Activated T-helper 1 cell treated with anti-CD3 and anti-CD28 coated beads, Interleukin-12 subunit alpha, Interleukin-12 subunit beta, Interleukin-2, Interleukin-4 antibody, amounts not matched to agents 30 ng/mL and 10 ng/mL and 1 ng/mL, durations not matched to agents 14 hours and 24 hours and 36 hours (primary cell): ENCODE measurements at regions not wholly inside any gene's neighbourhood (a gene's known extent, or its start where the extent isn't known, plus 50 kb on each side); places are given as distances from the start of the nearest gene placed in this dataset.
"Not testable (repeated sequence)": the region's sequence is repeated elsewhere in the genome, so short reads cannot be mapped to it uniquely, and the experiment has no call there.

ENCODE experiments used
- DNase-seq: peaks from one replicate; pipeline ENCODE4 v3.0.0; 2021; ENCODE audit warnings: low spot score
- H3K27ac Mint-ChIP-seq: one replicate; pipeline ENCODE4 v1.8.0; 2021; ENCODE audit warnings: mild to moderate bottlenecking, mixed read lengths
- H3K27me3 Mint-ChIP-seq: one replicate; pipeline ENCODE4 v1.8.0; 2022; ENCODE audit warnings: mild to moderate bottlenecking, moderate library complexity, mixed read lengths; ENCODE audit not compliant: insufficient read depth
- H3K36me3 Mint-ChIP-seq: one replicate; pipeline ENCODE4 v1.8.0; 2021; ENCODE audit warnings: low read depth, mixed read lengths
- H3K4me1 Mint-ChIP-seq: one replicate; pipeline ENCODE4 v1.8.0; 2021; ENCODE audit warnings: low read depth, mixed read lengths
- H3K4me3 Mint-ChIP-seq: one replicate; pipeline ENCODE4 v1.8.0; 2021; ENCODE audit warnings: mild to moderate bottlenecking, moderate library complexity, mixed read lengths
- H3K9me3 Mint-ChIP-seq: one replicate; pipeline ENCODE4 v1.8.0; 2021; ENCODE audit warnings: mixed read lengths
- intact Hi-C: fragments of 100-400 bp; cut with micrococcal nuclease; formaldehyde crosslinking; loops from one replicate; pipeline ENCODE4 v1.15.1; 2024

DNA sequence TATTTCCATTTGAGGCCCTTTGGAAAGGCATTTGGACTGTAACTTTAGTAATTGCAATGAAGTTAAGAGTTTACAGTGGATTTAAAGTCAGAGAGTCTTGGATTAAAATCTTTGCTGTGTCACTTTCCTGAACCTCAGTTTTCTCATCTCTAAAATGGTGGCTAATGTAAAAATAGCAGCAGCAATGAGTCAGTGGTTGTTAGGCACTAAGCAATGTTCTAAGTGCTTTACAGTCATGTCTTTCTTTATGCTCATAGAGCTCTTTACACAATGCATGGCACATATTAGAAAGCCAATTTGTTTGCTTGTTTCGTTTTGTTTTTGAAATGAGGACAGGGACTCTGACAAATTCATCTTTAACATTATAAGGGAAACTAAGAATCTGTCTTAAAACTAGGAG lies 222.7 kb upstream of the DNAJC19 start:
- H3K27me3 Mint-ChIP-seq, result no peaks in the 10 kb centered on the region
- no peak for DNase-seq
- H3K36me3 Mint-ChIP-seq, result no peaks in the 10 kb centered on the region
- intact Hi-C loops, result loop anchor here (10.0 kb wide), 1 partner anchor 493 kb away; no protein-coding TSS in a partner anchor
- H3K4me1 Mint-ChIP-seq, result no peaks in the 10 kb centered on the region
- H3K9me3 Mint-ChIP-seq, result no peaks in the 10 kb centered on the region
- H3K27ac Mint-ChIP-seq, result no peak overlapping the region
- no peak overlapping the region for H3K4me3 Mint-ChIP-seq

DNA sequence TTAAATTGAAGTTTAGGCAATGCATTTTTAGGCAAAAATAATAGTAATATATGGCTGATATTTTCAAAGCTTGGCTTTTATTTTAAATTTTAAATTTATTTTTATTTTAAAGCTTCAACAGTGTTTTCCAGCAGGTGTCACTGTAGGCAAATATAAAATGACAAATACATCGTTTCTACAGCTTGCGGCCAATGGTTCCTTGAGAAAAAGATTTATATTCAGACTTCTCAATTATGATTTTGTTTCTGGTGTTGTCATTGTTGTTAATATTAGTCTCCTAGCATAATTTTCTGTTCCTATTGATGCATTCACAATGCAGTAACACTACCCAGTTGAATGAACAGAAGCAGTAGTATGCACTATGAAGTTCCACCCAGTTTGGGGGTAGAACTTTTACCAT lies 220.7 kb upstream of the DNAJC19 start:
- Mint-ChIP-seq H3K27ac (no peak overlapping the region), H3K27me3 (no peaks in the 10 kb centered on the region), H3K36me3 (no peaks in the 10 kb centered on the region), H3K4me3 (no peak overlapping the region), H3K9me3 (no peaks in the 10 kb centered on the region), H3K4me1 (no peaks in the 10 kb centered on the region)
- intact Hi-C loops, result loop anchor here (2.0 to 10.0 kb wide), 3 partner anchors 69 to 1473 kb away; no protein-coding TSS in a partner anchor
- DNase-seq, result no peak

DNA sequence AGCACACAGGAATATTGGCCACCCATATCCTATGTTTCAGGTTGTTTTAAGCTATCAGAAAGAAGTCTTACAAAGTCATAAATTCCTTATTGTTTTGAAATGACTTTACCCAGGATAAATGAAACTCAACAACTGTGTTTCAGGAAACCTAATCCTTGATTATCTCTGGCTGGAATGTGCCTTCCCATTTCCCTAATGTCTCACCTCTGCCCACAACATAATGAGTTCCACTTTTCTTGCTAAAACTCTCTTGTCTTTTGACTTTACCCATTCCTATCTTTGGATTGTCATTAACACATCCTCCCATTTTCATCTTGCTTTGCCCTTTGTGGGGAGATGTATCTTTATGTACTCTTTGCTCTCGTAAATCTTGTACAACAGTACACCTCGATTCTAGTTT lies 200.0 kb upstream of the DNAJC19 start:
- Mint-ChIP-seq H3K9me3 (no peaks in the 10 kb centered on the region), H3K27me3 (no peaks in the 10 kb centered on the region), H3K4me3 (no peak overlapping the region), H3K27ac (no peak overlapping the region), H3K4me1 (no peaks in the 10 kb centered on the region), H3K36me3 (no peaks in the 10 kb centered on the region)
- intact Hi-C loops, result no loop called here
- no peak for DNase-seq

DNA sequence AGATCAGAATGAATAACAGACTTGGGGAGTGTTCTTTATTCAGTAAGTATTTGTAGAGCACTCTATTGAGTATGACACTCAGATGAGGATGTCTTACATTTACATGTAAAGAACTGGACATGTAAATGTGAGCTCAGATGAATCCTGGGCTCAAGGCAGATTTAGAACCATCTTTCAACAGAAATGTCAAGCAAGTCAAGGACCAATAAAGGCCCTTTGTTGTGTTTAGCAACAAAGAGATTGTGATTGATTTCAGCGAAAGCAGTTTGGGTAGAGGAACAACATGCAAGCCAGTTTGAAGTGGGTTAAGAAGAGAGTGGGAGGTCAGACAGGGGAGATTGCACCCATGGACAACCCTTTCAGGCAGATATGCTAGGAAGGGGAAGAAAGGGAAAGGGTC lies 194.2 kb upstream of the DNAJC19 start:
- Mint-ChIP-seq H3K27me3 (no peaks in the 10 kb centered on the region), H3K4me1 (no peaks in the 10 kb centered on the region), H3K36me3 (no peaks in the 10 kb centered on the region), H3K4me3 (no peak overlapping the region), H3K27ac (no peak overlapping the region), H3K9me3 (no peaks in the 10 kb centered on the region)
- intact Hi-C loops, result no loop called here
- DNase-seq, result no peak

DNA sequence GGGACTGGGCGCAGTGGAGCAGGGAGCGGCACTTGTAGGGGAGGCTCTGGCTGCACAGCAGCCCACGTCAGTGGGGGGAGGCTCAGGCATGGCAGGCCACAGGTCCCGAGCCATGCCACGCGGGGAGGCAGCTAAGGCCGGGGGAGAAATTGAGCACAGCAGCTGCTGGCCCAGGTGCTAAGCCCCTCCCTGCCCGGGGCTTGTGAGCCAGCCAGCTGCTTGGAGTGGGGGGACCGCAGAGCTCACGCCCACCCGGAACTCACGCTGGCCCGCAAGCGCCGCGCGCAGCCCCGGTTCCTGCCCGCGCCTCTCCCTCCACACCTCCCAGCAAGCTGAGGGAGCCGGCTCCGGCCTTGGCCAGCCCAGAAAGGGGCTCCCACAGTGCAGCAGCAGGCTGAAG lies 193.5 kb upstream of the DNAJC19 start:
- H3K27me3 Mint-ChIP-seq, H3K4me3 Mint-ChIP-seq, H3K36me3 Mint-ChIP-seq, intact Hi-C loops, DNase-seq, H3K27ac Mint-ChIP-seq, H3K4me1 Mint-ChIP-seq, H3K9me3 Mint-ChIP-seq: not testable (repeated sequence)

DNA sequence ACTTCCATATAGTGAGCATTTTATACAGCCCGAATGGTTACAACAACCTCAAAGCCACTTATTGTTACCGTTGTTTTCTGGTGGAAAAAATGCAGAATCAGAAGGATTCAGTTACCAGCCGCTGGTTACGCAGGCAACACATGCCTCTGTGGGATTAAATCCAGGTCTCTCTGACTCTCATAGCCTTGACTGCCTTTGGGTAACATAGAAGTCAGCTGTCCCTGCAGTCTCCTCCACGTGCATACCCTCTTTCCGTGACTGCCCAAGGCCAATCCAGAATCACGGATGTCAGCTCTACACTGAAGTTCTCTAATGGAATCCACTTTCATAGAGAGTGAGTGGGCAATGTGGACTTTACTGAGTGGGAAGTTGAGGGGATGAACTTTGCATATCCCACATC lies 189.5 kb upstream of the DNAJC19 start:
- Mint-ChIP-seq H3K4me1 (no peaks in the 10 kb centered on the region), H3K36me3 (no peaks in the 10 kb centered on the region), H3K27ac (no peak overlapping the region), H3K9me3 (no peaks in the 10 kb centered on the region), H3K4me3 (no peak overlapping the region), H3K27me3 (no peaks in the 10 kb centered on the region)
- intact Hi-C loops, result loop anchor here (5.0 kb wide), 1 partner anchor 377 kb away; no protein-coding TSS in a partner anchor
- DNase-seq, result no peak

DNA sequence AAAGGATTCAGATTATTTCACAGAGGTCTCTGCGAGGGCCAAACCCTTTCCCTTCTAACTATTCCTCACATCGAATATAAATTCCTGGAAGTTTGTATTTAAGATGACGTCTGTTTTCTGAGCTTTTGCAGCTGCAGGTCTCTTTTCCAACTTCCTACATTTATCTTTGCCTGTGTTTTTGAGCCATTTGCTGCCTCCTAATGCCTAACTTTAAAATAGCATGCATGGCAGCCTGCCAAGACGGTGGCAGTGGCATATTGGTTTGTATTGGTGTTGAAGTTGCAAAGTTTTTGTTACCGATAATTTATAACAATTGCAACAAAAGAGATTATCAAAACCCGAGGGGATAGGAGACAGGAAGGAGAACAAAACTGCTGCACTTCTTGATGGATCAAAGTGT lies 187.1 kb upstream of the DNAJC19 start:
- no peaks in the 10 kb centered on the region for H3K4me1 Mint-ChIP-seq
- H3K9me3 Mint-ChIP-seq, result no peaks in the 10 kb centered on the region
- intact Hi-C loops, result loop anchor here (5.0 kb wide), 1 partner anchor 374 kb away; no protein-coding TSS in a partner anchor
- no peaks in the 10 kb centered on the region for H3K36me3 Mint-ChIP-seq
- H3K27ac Mint-ChIP-seq, result no peak overlapping the region
- H3K27me3 Mint-ChIP-seq, result no peaks in the 10 kb centered on the region
- DNase-seq, result no peak
- no peak overlapping the region for H3K4me3 Mint-ChIP-seq

DNA sequence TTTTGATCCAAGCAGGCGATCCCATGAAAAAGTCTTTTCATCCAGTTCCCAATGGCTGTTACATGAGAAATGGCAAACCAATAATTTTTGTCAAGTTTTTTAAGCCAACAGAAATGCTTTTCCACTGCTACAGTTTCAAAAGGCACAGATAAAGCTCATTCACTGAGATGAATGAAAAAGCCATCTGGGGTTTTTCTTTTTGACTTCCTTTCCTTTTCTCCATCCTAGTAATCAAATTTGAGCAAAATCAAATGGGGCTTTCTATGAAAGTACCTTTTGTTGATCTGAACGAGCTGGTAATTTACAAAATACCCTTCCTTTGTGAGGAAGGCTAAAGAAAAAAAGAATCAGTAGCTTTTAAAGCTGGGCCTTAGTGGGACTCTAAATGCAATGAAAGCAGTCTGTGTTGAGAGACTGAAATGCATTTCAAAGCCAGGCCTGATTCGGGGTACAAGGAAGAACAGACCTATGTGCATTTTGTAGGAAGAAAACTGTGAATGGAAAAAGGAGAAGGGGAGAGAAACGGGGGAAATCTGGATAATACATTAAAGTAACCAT lies 185.2 kb upstream of the DNAJC19 start:
- H3K27me3 Mint-ChIP-seq, result no peaks in the 10 kb centered on the region
- no peak for DNase-seq
- no peaks in the 10 kb centered on the region for H3K9me3 Mint-ChIP-seq
- H3K27ac Mint-ChIP-seq, result no peak overlapping the region
- H3K36me3 Mint-ChIP-seq, result no peaks in the 10 kb centered on the region
- intact Hi-C loops, result loop anchor here (5.0 kb wide), 1 partner anchor 372 kb away; no protein-coding TSS in a partner anchor
- H3K4me1 Mint-ChIP-seq, result no peaks in the 10 kb centered on the region
- H3K4me3 Mint-ChIP-seq, result no peak overlapping the region

DNA sequence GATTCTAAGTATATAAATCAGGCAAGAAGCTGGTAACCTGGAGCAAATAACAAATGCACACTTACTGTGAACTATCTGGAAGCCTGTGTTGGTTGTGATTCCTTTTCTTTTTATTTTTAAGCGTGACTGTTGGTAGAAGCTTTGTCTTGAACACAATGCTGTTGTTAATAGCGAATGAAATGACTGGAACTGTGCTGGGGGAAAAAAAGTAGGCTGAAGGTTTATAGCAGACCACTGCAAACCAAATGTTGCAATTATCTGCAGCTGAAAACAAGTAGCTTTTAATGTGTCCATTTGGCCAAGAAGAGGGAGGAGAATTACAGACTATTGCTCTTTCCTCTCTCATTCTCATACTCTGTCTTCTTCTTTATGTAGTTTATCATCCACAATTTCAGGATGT lies 184.5 kb upstream of the DNAJC19 start:
- Mint-ChIP-seq H3K27me3 (no peaks in the 10 kb centered on the region), H3K4me1 (no peaks in the 10 kb centered on the region), H3K4me3 (no peak overlapping the region), H3K27ac (no peak overlapping the region), H3K36me3 (no peaks in the 10 kb centered on the region), H3K9me3 (no peaks in the 10 kb centered on the region)
- DNase-seq, result no peak
- intact Hi-C loops, result no loop called here

DNA sequence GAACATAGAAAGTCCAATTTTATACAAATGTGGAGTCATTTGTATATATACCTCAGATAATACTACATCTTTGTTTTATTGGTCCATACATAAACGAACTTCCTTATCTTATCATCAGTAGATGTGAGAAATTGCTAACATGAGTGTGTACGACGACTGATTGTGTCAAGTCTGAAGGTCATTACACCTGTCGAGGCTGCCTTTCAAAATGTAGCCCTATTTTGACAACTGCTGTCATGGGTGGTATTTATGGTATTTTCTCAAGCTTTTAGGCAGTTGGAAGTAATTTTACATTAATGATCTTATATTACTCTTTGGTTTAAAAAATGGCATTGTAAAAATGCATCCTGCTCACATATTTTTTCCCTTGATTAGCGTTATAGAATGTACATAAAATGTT lies 183.7 kb upstream of the DNAJC19 start:
- Mint-ChIP-seq H3K4me3 (no peak overlapping the region), H3K27ac (no peak overlapping the region), H3K36me3 (no peaks in the 10 kb centered on the region), H3K27me3 (no peaks in the 10 kb centered on the region), H3K4me1 (no peaks in the 10 kb centered on the region), H3K9me3 (no peaks in the 10 kb centered on the region)
- no peak for DNase-seq
- intact Hi-C loops, result no loop called here

DNA sequence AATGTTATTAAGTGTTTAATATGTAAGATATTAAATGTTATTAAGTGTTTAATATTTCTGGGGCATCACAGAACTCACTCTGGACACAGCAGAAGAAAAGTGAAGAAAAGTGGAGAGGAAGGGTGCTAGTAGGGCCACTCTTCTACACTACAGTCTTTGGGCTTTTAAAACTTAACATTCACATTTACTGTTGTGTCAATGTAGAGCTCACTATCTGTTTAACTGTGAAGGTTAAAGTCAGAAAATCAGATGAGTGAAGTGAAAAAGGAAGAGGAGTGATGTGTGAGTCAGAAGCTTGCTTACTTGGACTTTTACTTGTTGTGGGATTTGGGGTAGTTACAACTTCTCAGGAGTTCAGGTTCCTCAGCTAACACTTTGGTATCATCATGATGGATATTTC lies 145.3 kb upstream of the DNAJC19 start:
- no peak for DNase-seq
- Mint-ChIP-seq H3K36me3 (no peaks in the 10 kb centered on the region), H3K27me3 (no peaks in the 10 kb centered on the region), H3K9me3 (no peaks in the 10 kb centered on the region), H3K27ac (no peak overlapping the region), H3K4me3 (no peak overlapping the region), H3K4me1 (no peaks in the 10 kb centered on the region)
- intact Hi-C loops, result no loop called here

DNA sequence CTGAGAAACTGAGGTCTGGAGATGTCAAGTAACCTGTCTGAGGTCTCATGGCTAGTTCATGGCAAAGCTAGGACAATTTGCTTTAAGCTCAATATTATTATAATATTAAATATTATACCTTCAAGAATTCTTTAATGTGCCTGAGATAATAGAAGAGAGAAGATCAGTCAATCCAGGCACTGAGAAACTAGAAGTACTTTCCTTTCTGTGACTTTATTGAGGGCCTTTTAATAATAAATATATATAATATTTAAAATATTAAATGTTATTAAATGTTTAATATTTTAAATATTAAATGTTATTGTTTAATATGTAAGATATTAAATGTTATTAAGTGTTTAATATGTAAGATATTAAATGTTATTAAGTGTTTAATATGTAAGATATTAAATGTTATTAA lies 144.3 kb upstream of the DNAJC19 start:
- no peaks in the 10 kb centered on the region for H3K36me3 Mint-ChIP-seq
- H3K4me3 Mint-ChIP-seq, result no peak overlapping the region
- H3K9me3 Mint-ChIP-seq, result no peaks in the 10 kb centered on the region
- no peak overlapping the region for H3K27ac Mint-ChIP-seq
- DNase-seq, result no peak
- intact Hi-C loops, result no loop called here
- no peaks in the 10 kb centered on the region for H3K4me1 Mint-ChIP-seq
- no peaks in the 10 kb centered on the region for H3K27me3 Mint-ChIP-seq

DNA sequence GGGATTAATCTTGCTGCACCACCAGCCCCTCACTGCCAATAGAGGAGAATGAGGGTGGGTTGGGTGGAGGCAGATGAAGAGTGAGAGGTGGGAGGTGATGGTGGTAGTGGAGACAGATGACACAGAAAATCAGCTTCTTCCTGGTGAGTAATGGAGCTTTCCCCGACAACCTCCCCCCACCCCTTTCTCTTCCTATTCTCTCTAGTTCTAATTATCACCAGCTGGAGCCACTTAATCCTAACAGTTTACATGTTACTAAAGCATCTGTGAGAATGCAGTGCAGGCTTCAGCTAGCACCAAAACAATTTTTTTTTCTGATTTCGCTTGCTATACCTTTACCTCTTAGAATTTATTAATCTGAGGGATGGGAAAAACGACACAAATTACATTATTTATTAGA lies 116.1 kb upstream of the DNAJC19 start:
- intact Hi-C loops, result no loop called here
- DNase-seq, result no peak
- Mint-ChIP-seq H3K4me3 (no peak overlapping the region), H3K4me1 (no peaks in the 10 kb centered on the region), H3K27me3 (no peaks in the 10 kb centered on the region), H3K9me3 (peaks cover 6% of the 10 kb centered on the region), H3K27ac (no peak overlapping the region), H3K36me3 (no peaks in the 10 kb centered on the region)

DNA sequence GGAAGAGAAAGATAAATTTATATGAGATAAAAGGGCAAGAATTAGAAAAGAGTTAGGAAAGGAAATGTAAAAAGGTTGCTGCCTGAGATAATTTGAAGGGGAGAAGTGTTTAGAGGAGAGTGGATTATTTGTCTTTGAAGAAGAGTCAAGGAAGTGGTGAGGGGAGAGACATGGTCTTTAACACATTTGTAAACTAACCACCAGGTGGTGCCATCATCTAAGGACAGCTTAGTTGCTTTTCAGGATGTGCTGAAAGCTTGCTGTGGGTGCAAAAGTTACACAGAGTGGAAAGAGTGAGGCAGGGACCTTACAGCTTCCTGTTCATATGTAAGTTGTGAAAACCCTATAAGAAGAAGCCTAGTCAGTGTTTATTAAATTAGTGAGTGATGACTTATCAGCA lies 114.1 kb upstream of the DNAJC19 start:
- Mint-ChIP-seq H3K4me1 (no peaks in the 10 kb centered on the region), H3K27ac (no peak overlapping the region), H3K9me3 (peaks cover 6% of the 10 kb centered on the region), H3K4me3 (no peak overlapping the region), H3K36me3 (no peaks in the 10 kb centered on the region), H3K27me3 (no peaks in the 10 kb centered on the region)
- DNase-seq, result no peak
- intact Hi-C loops, result loop anchor here (2.0 kb wide), 1 partner anchor 1579 kb away; no protein-coding TSS in a partner anchor
